ENCODE measurements at regions not wholly inside any gene's neighbourhood (a gene's known extent, or its start where the extent isn't known, plus 50 kb on each side); places are given as distances from the start of the nearest gene placed in this dataset.
"Not testable (repeated sequence)": the region's sequence is repeated elsewhere in the genome, so short reads cannot be mapped to it uniquely, and the experiment has no call there.

DNA sequence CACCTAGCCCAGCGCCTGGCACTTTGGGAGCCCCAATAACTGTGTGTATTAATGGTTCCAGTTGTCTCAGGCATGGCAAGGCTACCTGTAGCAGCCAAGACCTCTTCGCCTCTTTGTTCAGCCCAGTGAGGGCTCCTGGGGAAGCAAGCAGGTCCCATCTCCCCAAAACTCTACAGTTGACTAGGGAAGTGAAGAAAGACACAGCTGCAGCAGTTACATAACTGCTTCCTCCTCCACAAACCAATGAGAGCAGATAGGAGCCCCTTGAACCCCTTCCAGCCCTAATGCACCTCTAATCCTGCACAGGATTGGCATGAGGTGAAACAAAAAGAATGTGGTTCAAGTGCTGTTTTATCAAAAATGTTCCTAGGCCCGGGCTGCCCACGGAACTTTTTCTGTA, 100.5 kb downstream of the SYF2 start:
- DNase-seq: no peak

DNA sequence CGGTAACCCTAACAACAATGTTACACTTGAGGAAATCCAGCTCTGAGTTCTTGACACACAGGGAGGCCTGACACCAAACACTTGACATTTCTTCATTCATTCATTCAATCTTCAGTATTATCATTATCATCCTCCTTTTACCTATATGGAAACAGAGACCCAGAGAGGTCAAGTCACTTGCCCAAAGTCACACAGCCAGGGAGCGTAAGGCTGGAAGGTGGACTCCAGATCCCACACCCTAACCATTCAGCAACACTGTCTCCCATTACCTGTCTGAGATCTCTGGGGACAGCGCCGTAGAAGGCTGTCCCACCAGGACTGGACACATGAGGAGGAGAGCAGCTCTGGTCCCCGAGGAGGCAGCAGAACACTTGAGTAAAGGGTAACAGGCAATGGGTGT, 101.4 kb downstream of the SYF2 start:
- DNase-seq: no peak

- DNase-seq: no peak
These were observed 102.9 kb downstream of the SYF2 start for GRCh38 chr1:25129380-25129779.

GRCh38 chr1:25128121-25128621, 104.1 kb downstream of the SYF2 start:
- DNase-seq: no peak

GRCh38 chr1:25126562-25126961, 105.7 kb downstream of the SYF2 start:
- no peak for DNase-seq

GRCh38 chr1:25123551-25123950, 108.8 kb downstream of the SYF2 start:
- DNase-seq: no peak

DNA sequence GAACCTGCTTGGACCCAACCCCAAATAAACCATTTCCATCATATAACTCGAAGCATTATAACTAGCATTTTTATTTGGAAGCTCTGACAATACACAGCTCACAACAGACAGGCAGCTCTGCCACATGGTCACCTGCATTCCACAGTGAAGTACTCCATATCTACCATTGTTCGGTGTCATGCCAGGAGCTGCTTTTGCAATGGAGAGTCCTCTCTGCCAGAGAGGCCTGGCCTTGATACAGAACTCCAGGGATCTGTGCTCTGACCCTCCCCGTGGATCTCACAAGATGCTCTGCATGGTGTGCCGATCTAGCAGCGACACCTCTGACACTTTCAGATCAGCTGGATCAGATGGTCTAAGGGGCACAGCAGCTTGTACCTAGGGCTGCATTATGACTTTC, 109.6 kb downstream of the SYF2 start:
- DNase-seq: no peak

DNA sequence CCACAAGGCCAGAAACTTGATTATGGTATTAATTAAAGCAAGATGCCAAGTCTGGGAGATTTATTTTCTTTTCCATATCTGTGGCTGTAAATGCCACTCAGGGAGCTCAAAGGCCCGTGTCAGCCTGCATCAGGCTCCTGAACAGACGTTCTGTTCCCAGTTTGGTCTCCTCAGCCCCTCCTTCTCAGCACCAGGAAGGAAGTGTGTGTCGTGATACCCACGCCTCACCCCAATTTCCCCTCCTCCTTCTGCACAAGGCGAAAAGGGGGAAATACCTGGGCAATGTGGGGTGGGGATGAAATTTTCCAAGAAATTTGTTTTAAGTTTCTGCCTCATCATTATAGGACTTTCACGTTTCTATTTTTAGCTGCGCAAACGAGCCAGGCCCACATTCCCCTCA, 112.0 kb downstream of the SYF2 start:
- DNase-seq: no peak

DNA sequence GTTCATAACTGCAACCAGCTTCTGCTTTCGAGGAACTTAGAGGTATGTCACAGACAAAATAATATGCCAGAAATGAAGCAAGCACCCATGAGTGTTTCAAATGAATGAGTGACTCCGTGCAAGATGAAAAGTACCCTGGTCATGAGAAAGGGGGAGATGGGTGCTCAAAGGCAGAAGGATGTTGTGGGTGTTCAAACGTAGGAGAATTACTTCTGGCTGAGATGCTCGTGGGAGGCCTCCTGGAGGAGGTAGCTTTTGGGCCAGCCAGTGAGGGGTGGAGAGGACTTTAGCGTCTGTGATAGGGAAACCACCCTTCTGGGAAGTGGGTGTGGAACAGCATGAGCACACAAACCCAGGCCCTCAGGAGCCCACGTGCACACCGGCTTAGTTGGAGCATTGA, 113.8 kb downstream of the SYF2 start:
- DNase-seq: peak; percentile 50

DNA sequence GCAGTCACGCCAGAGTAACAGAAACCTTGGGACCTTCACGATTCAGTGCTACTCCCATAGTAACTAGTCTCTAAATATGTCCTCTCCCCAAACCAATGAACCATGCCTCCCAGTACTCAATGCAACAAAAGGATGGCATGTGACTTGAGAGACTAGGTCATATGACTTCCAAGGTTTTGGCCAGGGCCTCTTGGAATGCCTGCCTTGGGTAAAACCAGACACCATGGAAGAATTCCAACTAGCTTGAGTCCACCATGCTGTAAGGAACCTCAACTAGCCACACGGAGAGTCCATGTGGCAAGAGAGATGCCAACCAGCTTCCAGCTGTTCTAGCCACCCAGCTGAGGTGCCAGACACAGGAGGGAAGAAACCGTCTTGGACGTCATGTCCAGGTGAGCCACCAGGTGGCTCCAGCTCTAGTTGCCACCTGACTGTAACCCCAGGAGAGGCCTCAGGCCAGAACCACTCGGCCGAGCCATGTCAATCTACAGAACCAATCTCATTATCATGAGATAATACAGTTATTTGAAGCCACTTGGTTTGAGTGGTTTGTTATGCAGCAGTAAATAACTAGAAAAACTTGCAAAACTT, 115.0 kb downstream of the SYF2 start:
- peak; percentile 24 for DNase-seq

- DNase-seq: no peak
These were observed 115.5 kb downstream of the SYF2 start for GRCh38 chr1:25116832-25117231.

GRCh38 chr1:25116117-25116516, 116.2 kb downstream of the SYF2 start:
- DNase-seq: not testable (repeated sequence)

DNA sequence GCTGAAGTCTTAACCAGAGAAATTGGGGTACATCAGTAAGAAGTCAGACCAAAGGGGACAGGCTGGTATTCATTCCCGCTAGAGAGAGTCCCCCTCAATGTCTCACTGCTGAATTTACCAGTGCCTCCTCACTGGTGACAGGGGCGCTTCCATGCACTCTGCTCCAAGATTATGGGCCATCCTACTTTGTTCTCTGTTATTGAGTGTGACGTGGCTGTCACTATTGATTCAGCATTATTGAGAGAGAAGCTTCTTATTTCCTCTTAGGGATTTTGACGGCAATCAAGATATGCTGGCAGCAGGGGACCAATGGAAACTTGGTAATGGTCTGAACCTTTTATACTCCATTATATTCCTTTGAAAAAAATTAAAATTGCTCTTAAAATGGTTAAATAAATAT, 118.6 kb downstream of the SYF2 start:
- DNase-seq: no peak

DNA sequence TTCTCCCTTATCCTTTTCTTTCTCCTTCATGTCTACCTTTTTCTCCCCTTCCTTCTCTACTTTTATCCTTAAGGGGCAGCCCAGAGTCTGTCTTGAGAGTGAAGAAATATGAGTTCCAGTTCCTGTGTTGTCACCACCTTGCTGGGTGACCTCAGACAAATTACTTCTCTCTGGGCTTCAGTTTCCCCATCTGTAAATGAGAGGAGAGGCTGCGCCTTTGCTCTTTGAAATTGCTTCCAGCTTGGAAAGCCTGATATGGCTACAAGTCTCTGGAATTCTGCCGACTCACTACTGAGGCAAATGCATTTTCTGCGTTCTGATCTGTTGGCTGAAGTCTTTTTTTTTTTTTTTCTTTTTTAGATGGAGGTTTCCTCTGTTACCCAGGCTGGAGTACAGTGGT, 119.2 kb downstream of the SYF2 start:
- no peak for DNase-seq

GRCh38 chr1:25112400-25112799, 119.9 kb downstream of the SYF2 start:
- no peak for DNase-seq

DNA sequence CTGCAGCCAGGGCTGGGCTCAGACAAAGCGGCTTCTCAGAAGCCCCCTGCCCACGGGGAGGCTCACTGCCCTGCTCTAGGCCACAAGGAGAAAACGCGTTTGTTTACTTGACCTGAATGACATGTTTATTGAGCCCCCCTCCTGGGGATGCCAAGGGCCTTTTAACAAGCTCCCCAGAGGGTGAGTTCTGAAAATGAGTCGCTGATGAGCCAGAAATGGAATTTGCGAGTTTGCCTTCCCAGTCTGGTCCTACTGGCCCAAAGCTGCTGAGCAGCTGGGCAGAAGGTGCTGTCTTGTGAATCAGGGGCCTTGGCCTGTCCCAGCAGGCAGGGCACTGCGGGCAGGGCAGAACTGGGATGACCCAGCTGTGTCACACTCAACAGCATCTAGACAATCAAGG, 120.6 kb downstream of the SYF2 start:
- no peak for DNase-seq

DNA sequence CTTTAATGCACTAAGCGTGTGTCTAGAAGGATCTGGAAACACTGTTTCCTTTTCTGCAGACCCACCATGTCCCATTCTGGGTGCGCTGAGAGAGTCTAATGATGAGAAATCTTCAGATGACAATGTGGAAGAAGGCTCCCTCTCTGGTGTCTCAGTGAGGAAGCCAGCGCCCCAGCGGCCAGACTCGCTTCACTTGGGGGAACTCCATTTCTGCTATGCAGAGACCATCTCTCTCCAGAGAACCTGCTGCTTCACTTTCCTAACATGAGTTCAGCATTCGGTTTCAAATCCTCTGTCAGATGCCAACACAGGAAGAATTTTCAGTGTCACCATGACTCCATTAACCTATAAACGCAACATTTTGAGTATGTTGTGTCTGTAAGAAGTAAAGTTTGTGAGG, 121.8 kb downstream of the SYF2 start:
- no peak for DNase-seq

DNA sequence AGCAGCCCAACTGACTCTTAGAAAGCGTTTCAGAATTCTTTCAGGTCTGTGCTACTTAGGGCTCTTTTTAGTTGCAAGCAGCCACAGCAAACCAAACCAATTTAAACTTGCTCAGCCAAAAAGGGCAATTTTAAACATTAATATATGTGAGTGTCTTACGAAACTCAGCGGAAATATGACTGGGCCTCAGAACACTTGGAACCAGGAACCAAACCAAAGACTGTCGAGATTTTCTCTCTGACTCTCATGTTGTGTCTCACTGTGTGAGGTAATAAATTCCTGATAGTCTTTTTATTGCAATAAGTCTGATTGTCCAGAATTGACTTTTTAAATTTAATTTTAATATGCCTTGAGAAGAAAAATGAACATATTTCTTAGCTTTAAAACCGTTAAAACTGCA, 122.3 kb downstream of the SYF2 start:
- no peak for DNase-seq

GRCh38 chr1:25109531-25109951, 122.8 kb downstream of the SYF2 start:
- no peak for DNase-seq

DNA sequence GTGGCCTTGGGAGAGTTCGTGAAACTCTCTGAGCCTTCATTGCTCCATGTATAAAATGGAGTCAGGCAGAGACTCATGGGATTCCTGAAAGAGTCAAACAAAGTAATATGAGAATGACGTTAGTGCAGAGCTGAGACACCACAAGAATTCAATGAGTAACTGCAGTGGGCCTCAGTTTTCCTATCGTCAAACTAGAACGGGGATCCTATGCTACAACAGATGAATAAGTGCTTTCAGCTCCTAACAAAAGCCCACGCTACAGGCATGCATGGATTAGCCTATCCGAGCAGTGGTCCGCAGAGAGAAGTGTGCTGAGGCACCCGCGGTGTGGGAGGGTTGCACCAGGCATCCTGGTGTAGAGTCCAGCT, 124.7 kb downstream of the SYF2 start:
- no peak for DNase-seq

GRCh38 chr1:25106976-25107642, 125.2 kb downstream of the SYF2 start:
- no peak for DNase-seq

DNA sequence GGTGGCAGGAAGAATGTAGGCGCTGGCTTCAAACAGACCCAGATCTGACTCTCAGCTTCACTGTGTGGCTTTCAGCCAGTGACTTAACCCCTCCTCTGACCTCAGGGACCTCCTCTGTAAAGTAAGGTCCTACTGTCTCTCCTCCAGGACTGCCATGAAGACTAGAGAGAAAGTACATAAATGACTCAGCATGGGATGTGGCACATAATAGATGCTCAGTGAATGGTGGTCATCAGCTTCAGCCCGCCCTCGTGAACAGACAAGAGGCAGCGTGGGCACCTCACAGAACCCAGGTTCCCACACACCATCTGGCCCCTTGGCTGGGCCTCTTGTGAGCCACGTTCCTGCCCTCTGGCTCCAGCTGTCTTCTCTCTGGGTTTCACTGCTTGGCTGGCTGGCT, 126.0 kb downstream of the SYF2 start:
- no peak for DNase-seq

DNA sequence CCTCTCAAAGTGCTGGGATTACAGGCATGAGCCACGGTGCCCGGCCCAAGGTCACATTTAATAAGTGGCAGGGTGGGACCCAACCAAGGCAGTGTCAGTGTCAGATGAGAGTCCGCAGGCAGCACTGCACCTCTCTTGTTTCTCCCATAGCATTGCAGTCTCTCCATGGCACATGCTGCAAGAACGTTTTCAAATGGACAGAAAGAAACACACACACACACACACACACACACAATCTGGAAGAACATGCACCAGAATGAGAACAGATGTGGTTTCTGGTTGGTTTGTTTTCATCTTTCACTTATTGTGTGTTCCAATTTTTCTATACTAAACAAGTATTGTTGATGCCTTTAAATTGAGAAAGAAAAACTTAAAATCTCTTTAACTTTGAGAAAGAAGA, 126.5 kb downstream of the SYF2 start:
- DNase-seq: no peak

- no peak for DNase-seq
These were observed 127.3 kb downstream of the SYF2 start for GRCh38 chr1:25104932-25105561.

Data from activated naive CD4-positive, alpha-beta T cell treated with anti-CD3 and anti-CD28 coated beads, Interleukin-2, amount 50 U/mL, for 16 hours (primary cell).